GM06990 (cell line): ENCODE measurements at regions not wholly inside any gene's neighbourhood (a gene's known extent, or its start where the extent isn't known, plus 50 kb on each side); places are given as distances from the start of the nearest gene placed in this dataset.

Experiments used
- DNase-seq: peaks from one replicate; pipeline ENCODE4 v3.0.0-alpha.2; 2011; ENCODE audit not compliant: insufficient read length; ENCODE audit errors: extremely low read depth
- H3K27me3 ChIP-seq: replicated peaks from 2 replicates; pipeline ENCODE4 v1.6.0; 2011; ENCODE audit warnings: low read length; ENCODE audit not compliant: control insufficient read depth, insufficient read depth
- H3K36me3 ChIP-seq: 2 replicates; pipeline ENCODE4 v1.5.1; 2011; ENCODE audit warnings: low read length; ENCODE audit not compliant: control insufficient read depth, insufficient read depth
- H3K4me3 ChIP-seq: replicated peaks from 2 replicates; pipeline ENCODE4 v1.5.1; 2011; ENCODE audit warnings: low read depth, mild to moderate bottlenecking, control low read depth, low read length
- TF ChIP-seq, protein P1 (sequence below): IDR thresholded peaks from 2 replicates; pipeline ENCODE4 v1.5.1; 2011; ENCODE audit warnings: low read length, control low read depth, mild to moderate bottlenecking, inconsistent platforms; ENCODE audit not compliant: insufficient read depth, poor library complexity, severe bottlenecking

GRCh38 chr18:11323359-11323819 lies 174.0 kb upstream of the PIEZO2 start:
- no peaks in the 10 kb centered on the region; the same call in 1 of the 2 replicates for H3K27me3 ChIP-seq
- H3K4me3 ChIP-seq = no peak overlapping the region
- TF ChIP-seq, protein P1, sequence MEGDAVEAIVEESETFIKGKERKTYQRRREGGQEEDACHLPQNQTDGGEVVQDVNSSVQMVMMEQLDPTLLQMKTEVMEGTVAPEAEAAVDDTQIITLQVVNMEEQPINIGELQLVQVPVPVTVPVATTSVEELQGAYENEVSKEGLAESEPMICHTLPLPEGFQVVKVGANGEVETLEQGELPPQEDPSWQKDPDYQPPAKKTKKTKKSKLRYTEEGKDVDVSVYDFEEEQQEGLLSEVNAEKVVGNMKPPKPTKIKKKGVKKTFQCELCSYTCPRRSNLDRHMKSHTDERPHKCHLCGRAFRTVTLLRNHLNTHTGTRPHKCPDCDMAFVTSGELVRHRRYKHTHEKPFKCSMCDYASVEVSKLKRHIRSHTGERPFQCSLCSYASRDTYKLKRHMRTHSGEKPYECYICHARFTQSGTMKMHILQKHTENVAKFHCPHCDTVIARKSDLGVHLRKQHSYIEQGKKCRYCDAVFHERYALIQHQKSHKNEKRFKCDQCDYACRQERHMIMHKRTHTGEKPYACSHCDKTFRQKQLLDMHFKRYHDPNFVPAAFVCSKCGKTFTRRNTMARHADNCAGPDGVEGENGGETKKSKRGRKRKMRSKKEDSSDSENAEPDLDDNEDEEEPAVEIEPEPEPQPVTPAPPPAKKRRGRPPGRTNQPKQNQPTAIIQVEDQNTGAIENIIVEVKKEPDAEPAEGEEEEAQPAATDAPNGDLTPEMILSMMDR = no peak
- H3K36me3 ChIP-seq = no peaks in the 10 kb centered on the region
- DNase-seq = no peak

- TF ChIP-seq, protein P1 = no peak
- no peak overlapping the region for H3K4me3 ChIP-seq
- H3K36me3 ChIP-seq = no peaks in the 10 kb centered on the region
- no peak for DNase-seq
- no peaks in the 10 kb centered on the region; the same call in 1 of the 2 replicates for H3K27me3 ChIP-seq
These were observed 173.3 kb upstream of the PIEZO2 start for GRCh38 chr18:11322716-11323115.

DNA sequence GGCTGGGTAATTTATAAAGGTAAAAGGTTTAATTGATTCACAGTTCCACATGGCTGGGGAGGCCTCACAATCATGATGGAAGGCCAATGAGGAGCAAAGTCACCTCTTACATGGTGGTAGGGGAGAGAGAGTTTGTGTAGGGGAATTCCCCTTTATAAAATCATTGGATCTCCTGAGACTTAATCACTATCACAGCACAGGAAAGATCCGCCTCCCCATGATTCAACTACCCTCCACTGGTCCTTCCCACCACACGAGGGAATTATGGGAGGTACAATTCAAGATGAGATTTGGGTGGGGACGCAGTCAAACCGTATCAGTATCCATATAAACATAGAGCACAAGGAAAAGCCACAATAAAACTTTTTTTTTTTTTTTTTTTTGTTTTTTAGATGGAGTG lies 172.6 kb upstream of the PIEZO2 start:
- no peaks in the 10 kb centered on the region; the same call in 1 of the 2 replicates for H3K27me3 ChIP-seq
- no peak overlapping the region for H3K4me3 ChIP-seq
- H3K36me3 ChIP-seq = no peaks in the 10 kb centered on the region
- DNase-seq = no peak
- TF ChIP-seq, protein P1 = no peak

- no peak for DNase-seq
- Histone ChIP-seq H3K27me3 (no peaks in the 10 kb centered on the region; the same call in 1 of the 2 replicates), H3K36me3 (no peaks in the 10 kb centered on the region), H3K4me3 (no peak overlapping the region)
- TF ChIP-seq, protein P1 = no peak
These were observed 171.6 kb upstream of the PIEZO2 start for GRCh38 chr18:11320986-11321385.

- Histone ChIP-seq H3K36me3 (no peaks in the 10 kb centered on the region), H3K4me3 (no peak overlapping the region), H3K27me3 (no peaks in the 10 kb centered on the region; the same call in 1 of the 2 replicates)
- no peak for DNase-seq
- TF ChIP-seq, protein P1 = no peak
These were observed 167.2 kb upstream of the PIEZO2 start for GRCh38 chr18:11316546-11316945.
